Ammon's horn (tissue), 1 donor: ENCODE measurements at regions not wholly inside any gene's neighbourhood (a gene's known extent, or its start where the extent isn't known, plus 50 kb on each side); places are given as distances from the start of the nearest gene placed in this dataset.

Experiments
- DNase-seq: peaks from one replicate; pipeline ENCODE4 v3.0.0-alpha.2; 2016; ENCODE audit warnings: low spot score

DNA sequence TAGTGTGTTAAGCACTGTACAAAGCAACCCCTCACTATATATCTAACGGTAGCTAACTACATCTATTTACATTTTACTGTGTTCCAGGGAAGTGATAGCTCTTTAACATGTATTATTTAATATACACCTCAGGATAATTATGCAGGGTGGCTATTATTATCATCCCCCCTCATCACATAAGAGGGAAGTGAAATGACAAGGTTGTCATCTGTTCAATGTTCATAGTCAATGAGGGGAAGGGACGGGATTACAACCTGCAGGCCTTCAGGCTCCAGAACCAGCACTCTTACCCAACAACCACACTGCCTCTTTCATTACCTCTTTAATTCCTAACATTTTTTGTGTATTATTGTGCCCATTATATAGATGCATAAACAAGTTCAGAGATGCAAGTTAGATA, 238.7 kb upstream of the ANO3 start:
- DNase-seq: no peak

DNA sequence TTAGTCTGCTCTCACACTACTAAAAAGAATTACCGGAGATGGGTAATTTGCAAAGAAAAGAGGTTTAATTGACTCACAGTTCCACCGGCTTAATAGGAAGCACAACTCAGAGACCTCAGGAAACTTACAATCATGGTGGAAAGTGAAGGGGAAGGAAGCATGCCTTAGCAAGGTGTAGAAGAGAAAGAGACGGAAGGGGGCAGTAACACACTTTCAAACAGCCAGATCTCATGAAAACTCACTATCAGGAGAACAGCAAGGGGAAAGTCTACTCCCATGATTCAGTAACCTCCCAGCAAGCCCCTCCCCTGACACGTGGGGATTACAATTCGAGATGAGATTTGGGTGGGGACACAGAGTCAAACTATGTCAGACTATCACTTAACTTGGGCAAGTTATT, 236.6 kb upstream of the ANO3 start:
- no peak for DNase-seq

DNA sequence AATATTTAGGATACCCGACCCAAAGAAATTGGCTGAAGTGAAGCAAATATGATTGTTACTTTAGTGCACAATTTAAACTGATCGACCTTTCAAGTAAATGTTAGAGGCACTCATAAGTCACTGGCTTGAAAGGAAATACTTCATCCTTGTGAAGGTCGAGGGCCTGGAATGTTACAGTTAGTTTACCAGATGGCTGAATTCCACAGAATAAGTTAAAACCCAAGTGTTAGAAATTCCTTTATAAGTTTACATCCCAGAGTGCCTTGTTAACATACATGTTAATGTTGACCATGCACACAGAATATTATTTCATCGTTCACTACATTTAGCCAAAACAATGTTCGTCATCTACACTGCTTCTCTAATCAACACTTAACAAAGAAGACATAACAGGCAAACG, 235.5 kb upstream of the ANO3 start:
- DNase-seq: no peak

DNA sequence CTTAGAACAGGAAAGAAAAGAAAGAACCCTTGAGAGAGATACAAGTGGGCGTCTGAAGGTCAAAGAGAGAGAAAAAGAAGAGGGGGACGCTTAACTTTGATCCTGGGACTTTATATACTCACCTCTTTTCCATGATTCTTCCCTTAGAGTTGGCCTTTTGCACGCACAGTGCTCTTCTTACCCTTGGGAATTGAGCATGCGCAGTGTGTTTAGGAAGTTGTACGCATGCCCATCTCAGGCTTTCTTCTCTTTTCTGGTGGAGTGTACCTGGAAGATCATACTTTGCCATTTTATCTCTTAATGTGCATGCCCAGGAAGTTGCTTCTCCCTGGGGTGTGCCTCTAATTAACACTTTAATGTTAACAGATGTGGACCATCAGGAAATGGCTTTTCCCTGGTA, 229.6 kb upstream of the ANO3 start:
- no peak for DNase-seq

DNA sequence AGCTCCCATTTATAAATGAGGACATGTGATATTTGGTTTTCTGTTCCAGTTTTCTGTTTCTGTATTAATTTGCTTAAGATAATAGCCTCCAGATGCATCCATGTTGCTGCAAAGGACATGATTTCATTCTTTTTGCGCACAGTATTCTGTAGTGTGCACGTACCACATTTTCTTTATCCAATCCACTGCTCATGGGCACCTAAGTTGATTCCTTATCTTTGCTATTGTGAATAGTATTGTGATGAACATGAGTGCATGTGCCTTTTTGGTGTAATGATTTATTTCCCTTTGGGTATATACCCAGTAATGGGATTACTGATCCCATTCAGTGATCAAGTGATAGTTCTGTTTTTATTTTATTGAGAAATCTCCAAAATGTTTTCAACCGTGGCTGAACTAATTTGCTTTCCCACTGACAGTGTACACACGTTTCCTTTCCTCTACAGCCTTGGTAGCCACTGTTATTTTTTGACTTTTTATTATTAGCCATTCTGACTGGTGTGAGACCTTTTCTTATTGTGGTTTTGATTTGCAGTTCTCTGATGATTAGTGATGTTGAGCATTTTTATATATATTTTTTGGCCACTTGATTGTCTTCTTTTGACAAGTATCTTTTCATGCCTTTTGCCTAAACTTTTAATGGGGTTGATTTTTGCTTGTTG, 226.0 kb upstream of the ANO3 start:
- DNase-seq: no peak

DNA sequence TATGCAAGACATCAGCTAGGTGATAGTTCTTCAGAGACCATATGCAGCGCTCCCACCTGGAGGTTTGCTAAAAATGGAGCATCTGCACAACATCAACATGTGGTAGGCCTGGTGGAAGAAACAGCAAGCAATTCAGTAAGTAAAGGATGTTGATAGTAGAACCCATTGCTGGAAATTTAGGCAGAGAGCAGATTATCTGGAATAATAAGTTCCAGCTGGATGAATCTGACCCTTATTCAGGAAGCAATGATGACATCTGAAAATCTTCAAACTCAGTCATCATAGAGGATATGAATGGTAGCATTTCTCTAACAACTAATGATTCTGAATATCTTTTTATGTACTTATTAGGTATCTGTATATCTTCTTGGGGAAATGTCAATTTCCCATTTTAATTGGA, 225.2 kb upstream of the ANO3 start:
- DNase-seq: no peak

DNA sequence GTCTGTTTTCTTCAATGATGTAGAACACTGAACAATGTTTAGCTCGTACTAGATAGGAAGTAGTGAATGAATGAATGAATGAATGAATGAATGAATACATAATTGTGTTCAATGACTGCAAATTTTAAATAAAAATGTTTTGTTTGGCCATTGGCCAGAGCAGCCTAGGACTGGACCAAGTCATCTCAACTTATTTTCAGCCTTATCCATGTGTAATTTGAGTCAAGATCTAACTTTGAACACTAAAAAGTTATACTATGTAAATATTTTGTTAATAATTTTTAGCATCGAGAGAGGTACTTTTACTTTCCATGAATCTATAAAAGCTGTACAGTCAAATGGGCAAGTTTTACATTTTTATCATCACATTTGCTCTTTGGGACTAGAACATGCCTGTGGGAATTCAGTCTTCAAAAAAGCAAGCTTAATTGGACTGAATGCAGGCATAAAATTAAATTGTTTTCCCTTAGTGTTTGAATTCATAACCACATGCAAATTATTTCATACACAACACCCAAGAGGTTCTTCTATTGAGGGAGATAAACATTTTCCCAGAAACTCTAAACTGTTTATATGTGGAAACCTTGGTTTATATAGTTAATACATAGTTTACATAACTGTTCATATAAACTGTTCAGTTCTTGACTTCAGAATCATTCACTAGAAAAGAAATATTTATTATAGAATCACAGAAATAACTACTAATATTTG, 222.1 kb upstream of the ANO3 start:
- DNase-seq: no peak

DNA sequence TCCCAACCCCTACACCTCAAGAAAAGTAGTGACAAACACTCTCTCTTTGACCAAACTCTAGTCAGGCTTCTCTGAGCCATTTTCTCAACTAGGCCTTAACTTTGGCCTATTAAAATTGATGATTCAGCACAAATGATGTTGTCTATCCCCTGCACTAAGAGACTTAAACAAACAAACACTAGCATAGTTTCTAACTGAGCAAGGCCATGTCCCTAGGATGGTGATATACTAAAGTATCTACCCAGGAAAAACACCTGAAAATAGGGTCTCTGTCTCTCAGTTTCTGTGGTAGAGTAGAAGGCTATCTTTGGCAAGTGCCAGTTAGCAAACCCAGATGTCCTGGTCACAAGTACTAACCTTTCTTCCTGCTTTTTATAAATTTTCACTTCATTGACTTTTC, 219.7 kb upstream of the ANO3 start:
- DNase-seq: no peak

DNA sequence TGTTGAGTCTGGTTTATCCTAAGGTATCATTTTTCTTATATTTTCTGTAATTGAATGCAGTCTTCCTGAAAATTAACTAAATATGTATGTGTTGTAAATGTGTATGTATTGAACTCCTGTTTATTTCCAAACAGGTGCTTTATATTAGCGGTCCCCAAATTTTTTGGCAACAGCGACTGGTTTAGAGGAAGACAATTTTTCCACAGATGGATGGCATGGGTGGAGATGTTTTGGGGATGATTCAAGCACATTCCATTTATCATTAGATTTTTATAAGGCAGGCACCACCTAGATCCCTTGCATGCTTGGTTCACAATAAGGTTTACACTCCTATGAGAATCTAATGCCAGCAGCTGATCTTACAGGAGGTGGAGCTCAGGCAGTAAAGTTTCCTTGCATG, 210.5 kb upstream of the ANO3 start:
- DNase-seq: no peak

DNA sequence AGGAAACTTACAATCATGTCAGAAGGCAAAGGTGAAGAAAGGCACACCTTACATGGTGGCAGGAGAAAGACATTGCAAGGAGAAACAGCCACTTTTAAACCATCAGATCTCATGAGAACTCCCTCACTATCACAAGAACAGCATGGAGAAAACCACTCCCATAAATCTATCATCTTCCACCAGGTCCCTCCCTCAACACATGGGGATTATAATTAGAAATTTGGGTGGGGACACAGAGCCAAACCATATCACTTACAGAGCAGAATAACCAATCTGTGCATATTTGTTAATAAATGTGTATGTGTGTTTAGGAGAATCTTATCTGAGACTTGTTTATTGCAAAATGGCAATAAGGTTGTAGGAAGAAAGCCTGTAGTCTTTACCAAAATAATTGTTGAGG, 205.2 kb upstream of the ANO3 start:
- no peak for DNase-seq

DNA sequence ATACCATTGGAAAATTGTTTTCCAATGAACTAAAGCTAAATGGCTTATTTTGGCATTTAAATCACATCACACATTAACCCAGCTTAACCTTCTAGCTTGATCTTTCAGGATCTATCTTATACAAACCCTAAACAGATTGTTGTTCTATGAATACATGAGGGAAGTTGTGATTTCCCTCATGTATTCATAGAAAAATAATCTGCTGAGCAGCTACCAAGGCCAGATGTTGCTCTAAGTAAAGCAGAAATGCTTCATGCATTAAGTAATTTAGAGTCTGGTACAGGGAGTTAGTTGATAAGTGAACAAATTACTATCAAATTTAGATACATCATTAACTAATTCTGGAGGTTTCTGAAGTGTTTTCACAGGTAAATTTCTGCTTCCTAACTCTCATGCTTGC, 204.6 kb upstream of the ANO3 start:
- DNase-seq: no peak

DNA sequence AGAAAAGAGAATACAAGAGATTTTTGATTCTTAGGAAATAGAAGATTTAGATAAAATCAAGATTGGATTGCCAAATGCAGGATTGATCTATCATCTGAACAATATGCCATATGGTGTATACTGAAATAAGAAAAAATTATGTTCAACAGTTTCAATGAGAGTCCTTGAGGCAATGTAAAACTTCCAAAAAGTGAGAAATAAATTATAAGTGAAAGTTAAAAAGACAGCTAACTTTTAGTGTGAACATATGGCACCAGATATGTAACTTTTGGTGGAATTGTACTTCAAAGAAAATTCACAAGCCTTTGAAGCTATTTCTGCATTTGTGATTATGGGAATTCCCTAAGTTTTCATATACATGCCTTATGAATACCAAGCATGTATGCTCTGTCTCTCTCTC, 200.5 kb upstream of the ANO3 start:
- no peak for DNase-seq

DNA sequence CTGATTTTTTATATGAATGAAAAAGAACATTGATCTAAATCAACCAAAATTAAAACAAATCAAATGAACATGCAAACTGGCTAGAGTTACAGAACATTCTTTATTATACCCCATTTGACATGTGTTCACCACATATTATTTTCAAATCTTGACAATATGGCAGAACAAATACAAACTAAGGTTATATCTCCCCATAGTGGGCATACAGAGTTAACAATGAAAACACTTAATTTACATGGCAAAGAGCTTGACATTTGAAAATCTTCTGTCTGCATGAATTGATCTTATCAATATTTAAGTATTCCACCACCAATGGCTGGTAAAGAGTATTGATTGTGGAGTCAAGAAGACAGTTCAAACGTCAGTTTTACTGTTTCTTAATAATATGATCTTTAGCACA, 197.9 kb upstream of the ANO3 start:
- DNase-seq: no peak

DNA sequence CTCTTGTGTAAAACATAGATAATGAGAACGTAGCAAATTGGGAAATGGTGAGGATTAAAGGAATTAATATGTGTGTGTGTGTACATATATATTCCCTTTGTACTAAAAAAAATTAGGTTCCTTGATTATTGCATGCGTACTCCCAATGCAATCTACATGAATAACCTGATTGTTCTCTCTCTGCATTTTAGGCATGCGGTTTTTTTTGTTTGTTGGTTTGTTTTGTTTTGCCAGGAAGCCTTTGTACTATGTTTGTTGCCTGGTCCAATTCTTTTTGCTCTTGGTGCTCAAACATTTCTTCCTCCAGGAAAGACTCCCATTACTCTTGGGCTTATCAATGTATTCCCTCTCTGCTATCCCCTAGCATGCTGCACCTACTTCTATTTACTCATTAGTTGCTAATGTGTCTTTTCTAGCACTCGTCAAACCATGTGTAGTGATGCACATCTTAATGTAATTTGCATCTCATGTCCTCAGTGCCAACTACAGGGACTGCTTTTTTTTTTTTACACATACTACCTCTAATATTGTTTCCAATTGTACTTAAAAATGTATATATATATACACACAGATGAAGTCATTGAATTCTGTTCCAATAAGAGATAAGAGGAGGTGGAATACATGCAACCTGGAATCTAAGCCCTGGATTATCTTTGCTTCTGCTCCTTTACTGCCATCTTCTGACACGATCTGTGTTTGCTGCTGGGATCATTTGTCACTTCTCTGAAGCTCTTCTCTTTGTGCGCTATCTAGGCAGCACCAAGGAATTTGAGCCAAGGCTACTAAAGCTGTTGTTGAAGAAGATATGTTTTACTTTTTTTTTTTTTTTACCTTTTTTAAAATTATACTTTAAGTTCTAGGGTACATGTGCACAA, 197.2 kb upstream of the ANO3 start:
- DNase-seq: peak; percentile 62

DNA sequence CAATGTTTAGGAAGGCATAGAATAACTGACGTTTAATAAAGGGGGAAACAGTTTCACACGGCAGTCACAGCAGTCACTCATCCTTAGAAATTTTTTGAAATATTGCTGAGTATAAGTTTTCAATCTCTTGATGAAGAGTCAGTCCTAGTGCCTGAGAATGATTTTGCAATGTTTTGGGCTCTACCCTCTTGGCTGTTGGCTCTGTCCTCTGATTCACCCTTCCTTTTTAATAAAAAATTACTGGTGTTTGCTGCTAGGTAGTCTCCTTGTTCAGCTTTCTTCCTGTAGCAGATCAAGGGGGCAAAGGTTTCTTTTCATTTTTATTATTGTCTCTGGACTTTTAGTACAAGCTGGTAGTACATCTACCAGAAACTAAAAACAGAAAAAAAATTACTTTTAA, 194.3 kb upstream of the ANO3 start:
- no peak for DNase-seq

DNA sequence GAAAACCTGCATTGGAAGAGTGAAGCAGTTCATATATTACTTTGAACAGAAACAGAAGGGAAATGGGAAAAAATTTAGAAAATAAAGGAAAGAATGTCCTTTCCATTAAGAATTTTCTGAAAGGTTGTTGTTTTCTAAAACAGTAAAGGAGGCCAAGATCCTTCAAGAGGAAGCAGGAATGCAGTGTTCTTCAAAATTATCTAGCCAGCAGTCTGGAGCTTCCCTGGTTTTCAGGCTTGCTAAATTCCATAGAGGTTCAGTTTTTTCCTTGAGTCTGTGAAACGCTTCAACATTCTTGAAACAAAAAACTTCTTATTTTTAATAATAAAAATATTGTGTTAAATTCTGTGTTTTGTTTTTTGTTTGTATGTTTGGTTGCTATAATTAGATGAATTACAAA, 189.0 kb upstream of the ANO3 start:
- DNase-seq: no peak

DNA sequence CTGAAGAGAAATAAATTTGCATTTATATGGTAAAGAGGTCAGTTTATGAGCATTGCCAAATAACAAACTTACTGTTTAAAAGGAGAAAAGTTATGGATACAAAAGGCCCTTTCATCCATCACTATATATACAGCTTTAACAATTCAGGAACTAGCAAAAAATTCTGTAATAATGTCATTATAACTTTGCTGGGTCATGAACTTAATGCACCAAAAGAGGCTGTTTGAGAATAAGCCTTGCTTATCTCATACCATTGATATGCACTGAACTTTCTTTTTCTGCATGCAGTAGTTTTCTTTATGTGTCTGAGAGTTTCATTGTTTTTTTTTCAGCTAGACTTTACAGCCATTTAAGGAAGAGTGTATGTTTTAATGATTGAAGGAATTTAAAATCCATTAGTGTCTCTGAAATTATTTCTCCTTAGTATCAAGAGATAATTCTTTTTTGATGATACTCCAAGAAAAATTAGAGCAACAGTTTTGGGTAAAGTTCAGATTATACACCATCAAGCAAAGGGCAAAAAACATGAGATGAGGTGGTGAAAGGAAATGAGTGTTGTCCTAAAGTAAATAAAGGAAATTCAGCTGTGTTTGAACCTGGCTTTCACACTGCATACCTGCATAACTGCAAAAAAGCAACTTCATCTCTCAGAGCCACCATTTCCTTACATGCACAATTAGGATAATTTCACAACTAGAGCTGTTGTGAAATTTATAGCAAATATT, 188.2 kb upstream of the ANO3 start:
- no peak for DNase-seq

DNA sequence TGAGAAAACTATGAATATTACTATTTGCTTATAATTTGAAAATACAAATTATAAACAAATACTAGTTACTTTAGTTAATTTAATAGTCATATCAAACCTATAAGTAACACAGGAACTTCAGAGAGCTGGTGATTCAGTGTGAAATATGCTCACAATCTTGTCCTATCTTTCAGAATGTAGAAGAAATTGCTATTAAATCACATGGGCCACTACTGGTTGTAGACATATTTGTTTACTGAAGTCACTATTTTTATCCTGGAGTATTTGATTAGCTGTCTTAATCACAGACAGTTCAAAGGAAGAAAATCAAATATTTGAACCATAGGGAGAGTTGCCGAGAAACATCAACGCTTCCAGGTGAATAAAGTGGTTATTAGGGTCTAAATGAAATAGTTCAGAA, 187.6 kb upstream of the ANO3 start:
- no peak for DNase-seq

DNA sequence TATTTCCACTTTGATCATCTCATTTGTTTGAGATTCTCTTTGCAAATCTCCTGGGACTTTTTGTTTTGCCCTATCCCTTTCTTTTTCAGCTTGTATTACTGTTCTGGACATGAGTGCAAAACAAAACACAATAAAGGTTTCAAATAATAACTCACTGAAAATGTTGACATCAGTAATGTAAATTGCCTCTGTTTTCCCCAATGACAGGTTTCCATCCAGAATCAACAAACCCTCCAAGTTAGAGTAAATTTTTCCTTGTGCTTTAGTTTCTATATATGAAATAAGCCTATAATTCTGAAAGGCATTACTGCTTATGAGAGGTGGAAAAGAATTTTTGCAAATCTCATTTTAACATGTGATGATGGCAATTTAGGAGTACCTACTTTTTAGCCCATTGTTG, 187.0 kb upstream of the ANO3 start:
- DNase-seq: no peak

DNA sequence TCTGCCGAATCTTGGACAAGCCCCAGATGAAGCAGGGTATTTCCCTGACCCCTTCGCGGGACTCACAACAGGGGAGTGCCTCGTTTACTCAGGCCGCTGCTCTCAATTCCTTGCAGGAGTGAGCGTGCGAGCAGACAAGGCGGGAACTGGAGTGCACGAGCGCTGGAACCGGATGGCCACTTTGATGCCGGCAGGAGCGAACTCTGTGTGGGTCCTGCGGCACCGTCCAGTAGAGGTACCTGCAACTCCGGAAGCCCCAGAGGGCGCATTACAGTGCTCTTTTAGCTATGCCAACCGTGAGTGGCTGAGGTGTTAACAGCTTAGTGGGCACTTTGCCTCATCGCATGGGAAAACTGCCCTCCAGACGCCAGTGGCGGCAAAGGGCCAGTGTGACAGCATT, 182.3 kb upstream of the ANO3 start:
- no peak for DNase-seq

DNA sequence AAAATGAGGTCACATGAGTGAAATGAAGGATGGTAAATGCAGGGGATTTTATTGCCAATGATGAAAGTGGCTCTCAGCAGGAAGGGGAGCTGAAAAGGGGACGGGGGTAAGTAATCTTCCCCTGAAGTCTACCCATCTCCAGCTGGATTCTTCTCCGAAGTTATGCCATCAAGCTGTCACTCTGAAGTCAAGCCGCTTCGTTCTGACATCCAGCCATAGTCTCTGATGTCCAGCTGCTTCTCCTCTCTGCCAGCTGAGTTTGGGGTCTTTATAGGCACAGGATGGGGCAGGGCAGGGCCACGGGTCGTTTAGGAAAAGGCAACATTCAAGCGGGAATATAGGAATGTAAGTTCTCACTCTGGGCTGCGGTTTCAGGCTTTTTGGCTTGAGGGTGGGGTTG, 181.9 kb upstream of the ANO3 start:
- DNase-seq: no peak

DNA sequence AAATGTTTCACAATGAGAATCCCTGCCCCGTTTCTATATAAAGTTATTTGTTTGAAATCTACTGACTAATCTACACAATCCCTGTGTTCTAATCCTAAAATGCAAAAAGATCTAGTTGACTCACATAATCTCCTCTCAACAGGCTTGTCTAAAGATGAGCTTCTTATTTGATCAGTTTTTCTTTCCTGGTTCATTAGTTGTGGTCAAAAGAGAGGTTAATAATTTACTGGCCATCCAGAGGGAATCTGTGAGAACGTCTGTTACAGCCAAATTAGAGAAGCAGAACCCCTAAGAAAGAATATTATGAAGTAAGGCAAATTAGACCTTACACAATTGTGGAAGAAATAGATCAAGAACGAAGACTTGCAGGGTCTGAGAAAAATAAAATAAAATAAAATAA, 173.7 kb upstream of the ANO3 start:
- no peak for DNase-seq

DNA sequence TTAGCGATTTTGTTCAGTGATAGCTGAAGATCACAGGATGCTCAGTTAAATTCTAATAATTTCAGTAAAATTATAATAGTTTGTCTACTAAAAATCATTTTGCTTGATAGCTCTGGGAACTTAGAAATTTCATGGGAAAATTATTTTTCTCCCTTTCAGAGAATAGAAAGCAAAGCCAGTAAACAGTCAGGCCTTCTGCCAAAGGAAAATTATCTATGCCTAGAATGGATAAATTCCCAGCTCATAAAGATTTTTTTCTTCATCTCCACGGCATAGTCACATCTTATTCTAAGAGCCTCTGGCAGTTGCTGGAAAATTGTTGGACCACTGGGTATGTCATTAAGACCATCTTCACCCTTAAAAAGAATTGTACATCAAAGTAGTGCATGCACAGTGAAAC, 169.6 kb upstream of the ANO3 start:
- DNase-seq: no peak
